Dermis blood vessel endothelial cell (primary cell): ENCODE measurements at regions not wholly inside any gene's neighbourhood (a gene's known extent, or its start where the extent isn't known, plus 50 kb on each side); places are given as distances from the start of the nearest gene placed in this dataset.
"Not testable (repeated sequence)": the region's sequence is repeated elsewhere in the genome, so short reads cannot be mapped to it uniquely, and the experiment has no call there.

ENCODE experiments used
- DNase-seq: peaks from one replicate; pipeline ENCODE4 v3.0.0; 2010

- DNase-seq: no peak
Observed at GRCh38 chr13:70222926-70223325, 114.7 kb upstream of the KLHL1 start.

GRCh38 chr13:70218618-70219017 is 110.4 kb upstream of the KLHL1 start:
- DNase-seq: no peak

GRCh38 chr13:70208968-70209367 is 100.7 kb upstream of the KLHL1 start:
- DNase-seq: not testable (repeated sequence)

- DNase-seq: no peak
Observed at GRCh38 chr13:70206671-70207070, 98.4 kb upstream of the KLHL1 start.

- DNase-seq: no peak
Observed at GRCh38 chr13:70203661-70204229, 95.5 kb upstream of the KLHL1 start.

GRCh38 chr13:70191034-70191433 is 82.8 kb upstream of the KLHL1 start:
- DNase-seq: no peak

- DNase-seq: no peak
Observed at GRCh38 chr13:70189981-70190380, 81.7 kb upstream of the KLHL1 start.

- DNase-seq: no peak
Observed at GRCh38 chr13:70188567-70188966, 80.3 kb upstream of the KLHL1 start.

GRCh38 chr13:70183041-70183440 is 74.8 kb upstream of the KLHL1 start:
- no peak for DNase-seq
